ENCODE measurements at regions not wholly inside any gene's neighbourhood (a gene's known extent, or its start where the extent isn't known, plus 50 kb on each side); places are given as distances from the start of the nearest gene placed in this dataset.

- TF ChIP-seq EZH2 (IDR thresholded peaks at IDR 0.05; ENCODE audit: low read length) (no peak), CTCF (optimal IDR thresholded peaks at IDR 0.05 in 1 of 3, IDR thresholded peaks at IDR 0.05 in 1 of 3, conservative IDR thresholded peaks at IDR 0.05 in 1 of 3; ENCODE audit: extremely low read depth in 1 of 3, insufficient read depth in 2 of 3, low read length in 3 of 3) (no peak)
These were observed 870.2 kb downstream of the C4orf33 start for GRCh38 chr4:129966175-129966574.
